ENCODE measurements at regions not wholly inside any gene's neighbourhood (a gene's known extent, or its start where the extent isn't known, plus 50 kb on each side); places are given as distances from the start of the nearest gene placed in this dataset.

- no peak for TF ChIP-seq CTCF (IDR thresholded peaks at IDR 0.05 in 4 of 5, conservative IDR thresholded peaks at IDR 0.05 in 1 of 5)
- TF ChIP-seq POLR2A (IDR thresholded peaks at IDR 0.05), result no peak
Observed at GRCh38 chr17:14790521-14790920, 474.6 kb downstream of the PMP22 start.

Data from gastrocnemius medialis (tissue), 4 donors.